GM18909 (cell line): ENCODE measurements at regions not wholly inside any gene's neighbourhood (a gene's known extent, or its start where the extent isn't known, plus 50 kb on each side); places are given as distances from the start of the nearest gene placed in this dataset.
"Not testable (repeated sequence)": the region's sequence is repeated elsewhere in the genome, so short reads cannot be mapped to it uniquely, and the experiment has no call there.

Experiments used
- ATAC-seq: cut with Tn5 transposase; IDR thresholded peaks from one replicate; pipeline ENCODE4 v1.9.1; 2021; ENCODE audit warnings: mild to moderate bottlenecking; ENCODE audit not compliant: unreplicated experiment, poor library complexity

GRCh38 chr10:61818251-61818650 is 83.2 kb upstream of the ARID5B start:
- ATAC-seq = not testable (repeated sequence)

- ATAC-seq = no peak
Measured at GRCh38 chr10:61819208-61819607, 82.3 kb upstream of the ARID5B start.

GRCh38 chr10:61821153-61821552 is 80.3 kb upstream of the ARID5B start:
- no peak for ATAC-seq

GRCh38 chr10:61821693-61822092 is 79.8 kb upstream of the ARID5B start:
- ATAC-seq = no peak

- ATAC-seq = no peak
Measured at GRCh38 chr10:61822096-61822495, 79.4 kb upstream of the ARID5B start.

GRCh38 chr10:61822781-61823230 is 78.7 kb upstream of the ARID5B start:
- no peak for ATAC-seq

GRCh38 chr10:61825001-61825400 is 76.5 kb upstream of the ARID5B start:
- no peak for ATAC-seq

- ATAC-seq = no peak
Measured at GRCh38 chr10:61825628-61826027, 75.9 kb upstream of the ARID5B start.

- no peak for ATAC-seq
Measured at GRCh38 chr10:61828034-61828433, 73.5 kb upstream of the ARID5B start.

GRCh38 chr10:61828788-61829187 is 72.7 kb upstream of the ARID5B start:
- ATAC-seq = no peak

- ATAC-seq = no peak
Measured at GRCh38 chr10:61830072-61830845, 71.2 kb upstream of the ARID5B start.

- no peak for ATAC-seq
Measured at GRCh38 chr10:61830846-61831273, 70.6 kb upstream of the ARID5B start.

GRCh38 chr10:61832866-61833481 is 68.5 kb upstream of the ARID5B start:
- no peak for ATAC-seq

GRCh38 chr10:61834519-61834918 is 67.0 kb upstream of the ARID5B start:
- no peak for ATAC-seq

- peak; percentile 57 for ATAC-seq
Measured at GRCh38 chr10:61835069-61835945, 66.2 kb upstream of the ARID5B start.

GRCh38 chr10:61835946-61836887 is 65.3 kb upstream of the ARID5B start:
- no peak for ATAC-seq

- no peak for ATAC-seq
Measured at GRCh38 chr10:61836888-61837754, 64.4 kb upstream of the ARID5B start.

- ATAC-seq = no peak
Measured at GRCh38 chr10:61837755-61838171, 63.7 kb upstream of the ARID5B start.

- no peak for ATAC-seq
Measured at GRCh38 chr10:61839916-61840315, 61.6 kb upstream of the ARID5B start.
